Activated CD4-positive, alpha-beta T cell treated with anti-CD3 and anti-CD28 coated beads, Interleukin-2, amount 10 ng/mL, durations not matched to agents 7 days and 5 days (primary cell): ENCODE measurements at regions not wholly inside any gene's neighbourhood (a gene's known extent, or its start where the extent isn't known, plus 50 kb on each side); places are given as distances from the start of the nearest gene placed in this dataset.
"Not testable (repeated sequence)": the region's sequence is repeated elsewhere in the genome, so short reads cannot be mapped to it uniquely, and the experiment has no call there.

Experiments
- CTCF ChIA-PET: fragments of 350-600 bp; sonication (Branson Sonifier 250); formaldehyde crosslinking; loops from one replicate; lab custom pipeline; 2021; ENCODE audit warnings: antibody characterized with exemption; lab: Charles Lee
- POLR2A ChIA-PET: fragments of 350-600 bp; sonication (Branson Sonifier 250); formaldehyde crosslinking; loops from one replicate; lab custom pipeline; 2021; ENCODE audit warnings: antibody characterized with exemption; lab: Charles Lee
- DNase-seq: peaks from one replicate; pipeline ENCODE4 v3.0.0-alpha.2; 2020
- H3K27ac Mint-ChIP-seq: one replicate; pipeline ENCODE4 v1.8.0; 2021; ENCODE audit warnings: mild to moderate bottlenecking, moderate library complexity, mixed read lengths
- H3K27me3 Mint-ChIP-seq: one replicate; pipeline ENCODE4 v1.8.0; 2021; ENCODE audit warnings: mixed read lengths
- H3K36me3 Mint-ChIP-seq: one replicate; pipeline ENCODE4 v1.8.0; 2021; ENCODE audit warnings: low read depth, mixed read lengths
- H3K4me1 Mint-ChIP-seq: one replicate; pipeline ENCODE4 v1.8.0; 2021; ENCODE audit warnings: mixed read lengths
- H3K4me3 Mint-ChIP-seq: one replicate; pipeline ENCODE4 v1.8.0; 2021; ENCODE audit warnings: mild to moderate bottlenecking, moderate library complexity, mixed read lengths
- H3K9me3 Mint-ChIP-seq: one replicate; pipeline ENCODE4 v1.8.0; 2021; ENCODE audit warnings: mixed read lengths

DNA sequence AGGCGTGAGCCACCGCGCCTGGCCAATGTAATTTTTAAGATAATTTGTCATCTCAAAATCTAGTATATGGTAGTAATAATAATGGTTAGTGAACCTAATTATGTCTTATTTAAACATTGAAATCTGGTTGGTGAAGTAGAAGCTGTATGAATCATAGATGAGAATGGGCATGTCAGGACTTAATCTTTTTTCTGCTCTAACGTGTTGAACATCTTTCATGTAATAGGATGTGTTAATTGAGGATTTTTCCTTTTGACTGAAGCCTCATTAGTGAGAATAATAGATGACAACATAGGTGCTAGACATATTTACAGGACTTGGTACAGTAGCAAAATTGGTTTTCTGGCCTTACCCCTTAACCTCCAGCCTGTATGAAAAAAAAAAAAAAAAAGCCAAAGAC is 835.6 kb downstream of the IGSF11 start:
- no peak for DNase-seq
- ChIA-PET CTCF (no interaction called here), POLR2A (no interaction called here)
- Mint-ChIP-seq H3K27ac (no peak overlapping the region), H3K4me1 (no peaks in the 10 kb centered on the region), H3K27me3 (no peaks in the 10 kb centered on the region), H3K4me3 (no peak overlapping the region), H3K9me3 (peaks cover 25% of the 10 kb centered on the region), H3K36me3 (no peaks in the 10 kb centered on the region)

DNA sequence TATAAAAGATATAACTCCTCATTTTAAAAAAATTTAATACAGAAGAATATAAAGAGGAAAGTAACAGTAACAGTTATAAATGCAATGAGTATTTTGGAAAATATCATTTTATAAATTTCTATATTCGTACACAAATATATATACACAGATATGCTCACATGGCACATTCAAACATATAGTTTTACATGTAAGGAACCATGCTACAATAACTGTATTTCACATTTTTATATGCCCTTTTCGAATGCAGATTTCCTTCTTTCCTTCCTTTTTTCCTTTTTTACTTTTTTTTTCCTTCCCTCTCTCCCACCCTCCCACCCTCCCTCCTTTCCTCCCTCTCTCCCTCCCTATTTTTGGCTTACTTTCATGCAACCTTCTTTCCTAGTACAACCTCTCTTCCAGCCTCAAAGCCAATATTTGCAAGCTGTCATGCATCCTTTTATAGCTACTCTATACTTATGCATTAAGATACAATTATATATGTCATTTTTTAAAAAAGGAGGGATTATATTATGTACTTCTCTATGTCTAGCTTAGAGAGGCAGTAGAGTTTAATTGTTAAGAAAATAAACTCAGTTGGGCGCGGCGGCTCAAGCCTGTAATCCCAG is 830.5 kb downstream of the IGSF11 start:
- no peak overlapping the region for H3K4me3 Mint-ChIP-seq

DNA sequence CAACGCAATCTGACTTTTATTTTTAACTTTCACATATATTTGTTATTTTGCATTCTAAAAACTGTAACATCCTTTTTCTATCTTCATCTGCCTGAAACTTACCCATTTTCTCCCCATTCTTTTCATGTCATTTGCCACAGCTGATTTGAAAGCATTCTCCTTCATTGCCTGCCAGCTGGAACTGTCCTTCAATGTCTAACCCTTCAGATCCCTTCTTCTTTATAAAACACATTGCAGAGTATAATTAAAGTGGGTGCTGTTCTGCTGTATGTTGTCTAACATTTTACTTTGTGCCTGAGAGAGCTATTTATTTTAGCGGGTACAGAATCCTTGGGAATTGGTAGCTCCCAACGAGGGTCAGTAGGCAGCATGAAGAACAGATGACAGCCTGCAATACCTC is 827.4 kb downstream of the IGSF11 start:
- Mint-ChIP-seq H3K4me1 (no peaks in the 10 kb centered on the region), H3K4me3 (no peak overlapping the region), H3K27ac (no peak overlapping the region), H3K9me3 (peaks cover 5% of the 10 kb centered on the region), H3K27me3 (no peaks in the 10 kb centered on the region), H3K36me3 (no peaks in the 10 kb centered on the region)
- ChIA-PET CTCF (no interaction called here), POLR2A (no interaction called here)
- DNase-seq = no peak

More for the DNA sequence above, 830.5 kb downstream of the IGSF11 start:
- no peak for DNase-seq
- Mint-ChIP-seq H3K4me1 (no peaks in the 10 kb centered on the region), H3K36me3 (no peaks in the 10 kb centered on the region), H3K27me3 (no peaks in the 10 kb centered on the region), H3K27ac (no peak overlapping the region), H3K9me3 (peaks cover 13% of the 10 kb centered on the region)
- CTCF ChIA-PET = no interaction called here
- POLR2A ChIA-PET = no interaction called here

DNA sequence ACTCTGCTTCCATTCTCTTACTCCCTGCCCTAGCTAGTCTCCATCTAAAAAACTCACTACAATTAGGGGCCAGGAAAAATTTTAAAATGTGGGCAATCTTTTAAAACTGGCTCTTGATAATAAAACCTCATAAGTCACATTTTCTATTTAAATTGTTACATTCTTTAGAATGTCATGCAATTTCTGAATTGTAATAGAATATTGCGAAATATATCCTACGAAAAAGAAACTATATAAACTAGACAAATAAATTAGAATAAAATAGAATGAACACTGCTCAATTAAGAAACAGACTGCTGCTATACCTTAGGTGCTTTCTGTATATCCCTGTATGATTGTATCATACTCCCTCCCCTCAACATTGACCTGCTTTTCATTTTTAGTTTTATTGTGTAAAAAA is 826.0 kb downstream of the IGSF11 start:
- no peaks in the 10 kb centered on the region for H3K27me3 Mint-ChIP-seq
- H3K36me3 Mint-ChIP-seq = no peaks in the 10 kb centered on the region
- ChIA-PET CTCF (no interaction called here), POLR2A (no interaction called here)
- H3K9me3 Mint-ChIP-seq = peaks cover 5% of the 10 kb centered on the region
- no peaks in the 10 kb centered on the region for H3K4me1 Mint-ChIP-seq
- no peak overlapping the region for H3K4me3 Mint-ChIP-seq
- DNase-seq = no peak
- H3K27ac Mint-ChIP-seq = no peak overlapping the region

DNA sequence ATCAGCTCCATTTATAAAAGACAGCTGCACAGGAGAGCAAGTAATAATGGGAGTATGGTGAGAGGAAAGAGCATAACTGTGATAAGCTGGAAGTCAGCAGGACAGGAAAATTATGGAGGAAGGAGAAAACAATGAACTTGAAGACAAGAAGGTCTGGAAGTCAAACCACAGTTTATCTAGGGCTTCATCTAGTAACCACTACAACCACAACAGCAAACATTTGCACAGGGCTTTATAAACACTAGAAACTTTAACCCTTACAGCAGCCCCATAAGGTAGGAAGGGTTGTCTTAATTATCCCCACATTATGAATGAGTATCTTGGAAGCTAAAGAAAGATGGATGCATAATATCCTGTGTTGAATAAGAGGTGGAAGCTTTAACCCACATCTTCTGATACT is 820.8 kb downstream of the IGSF11 start:
- no peak for DNase-seq
- POLR2A ChIA-PET = no interaction called here
- Mint-ChIP-seq H3K27me3 (no peaks in the 10 kb centered on the region), H3K27ac (no peak overlapping the region), H3K4me3 (no peak overlapping the region), H3K4me1 (no peaks in the 10 kb centered on the region), H3K36me3 (no peaks in the 10 kb centered on the region), H3K9me3 (peaks cover 5% of the 10 kb centered on the region)
- CTCF ChIA-PET = no interaction called here

DNA sequence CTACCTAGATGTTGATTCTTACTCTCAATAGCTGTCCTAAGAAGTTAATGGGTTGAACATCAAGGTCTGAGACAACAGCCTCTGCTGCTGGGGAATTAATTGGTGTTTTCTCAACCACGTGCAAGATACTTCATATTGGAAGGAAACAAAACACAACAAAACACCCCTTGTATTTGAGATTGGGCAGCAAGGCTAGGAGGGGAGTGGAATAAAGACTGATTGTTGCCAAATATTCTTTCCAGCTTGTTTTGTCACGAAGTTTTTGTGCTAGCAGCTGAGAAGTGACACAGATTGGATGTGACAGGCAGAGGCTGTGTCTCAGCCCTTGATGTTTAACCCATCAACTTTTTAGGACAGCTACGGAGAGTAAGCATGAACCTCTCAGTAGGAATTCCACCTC is 808.4 kb downstream of the IGSF11 start:
- DNase-seq = no peak
- ChIA-PET POLR2A (no interaction called here), CTCF (no interaction called here)
- Mint-ChIP-seq H3K9me3 (peaks cover 5% of the 10 kb centered on the region), H3K27me3 (no peaks in the 10 kb centered on the region), H3K27ac (no peak overlapping the region), H3K4me1 (no peaks in the 10 kb centered on the region), H3K36me3 (no peaks in the 10 kb centered on the region), H3K4me3 (no peak overlapping the region)

DNA sequence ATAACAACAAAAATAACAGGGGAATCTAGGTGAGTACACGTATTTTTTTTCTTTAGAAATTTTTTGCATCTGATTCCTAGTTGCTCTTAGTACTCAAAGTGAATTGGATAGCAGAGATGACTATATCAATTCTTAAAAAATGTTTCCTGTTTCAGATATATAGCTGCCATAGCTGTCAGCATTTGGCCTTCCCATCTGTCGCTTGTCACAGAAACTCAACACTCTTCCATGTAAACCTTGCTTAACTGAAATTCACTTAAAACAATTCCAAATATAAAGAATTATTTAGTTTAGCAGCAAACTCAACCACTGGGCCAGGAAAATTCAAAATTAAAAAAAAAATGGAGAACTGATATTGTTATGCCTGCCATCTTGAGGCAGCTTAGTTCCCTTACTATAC is 807.5 kb downstream of the IGSF11 start:
- Mint-ChIP-seq H3K4me3 (no peak overlapping the region), H3K27me3 (no peaks in the 10 kb centered on the region), H3K4me1 (no peaks in the 10 kb centered on the region), H3K36me3 (no peaks in the 10 kb centered on the region), H3K9me3 (peaks cover 3% of the 10 kb centered on the region), H3K27ac (no peak overlapping the region)
- DNase-seq = no peak
- ChIA-PET CTCF (no interaction called here), POLR2A (no interaction called here)

DNA sequence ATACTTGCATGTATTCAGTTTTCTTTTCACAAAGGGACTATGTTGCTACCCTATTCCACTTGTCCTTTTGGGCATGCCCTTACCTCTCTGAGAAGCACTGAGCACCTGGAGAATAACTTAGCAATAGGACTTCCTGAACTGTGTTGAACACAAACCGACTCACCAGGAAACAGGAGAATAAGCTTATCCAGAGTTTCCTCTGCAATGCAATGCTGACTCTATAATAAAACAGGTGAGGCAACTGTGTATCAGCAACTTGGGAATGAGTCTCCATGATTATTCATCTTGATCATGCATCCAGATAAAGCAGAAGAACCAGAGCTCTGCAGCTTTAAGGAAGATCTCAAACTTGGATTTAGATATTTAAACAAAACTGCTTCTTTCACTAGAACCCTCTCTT is 806.5 kb downstream of the IGSF11 start:
- Mint-ChIP-seq H3K4me3 (no peak overlapping the region), H3K9me3 (peaks cover 4% of the 10 kb centered on the region), H3K36me3 (no peaks in the 10 kb centered on the region), H3K27ac (no peak overlapping the region), H3K4me1 (no peaks in the 10 kb centered on the region), H3K27me3 (no peaks in the 10 kb centered on the region)
- POLR2A ChIA-PET = no interaction called here
- DNase-seq = no peak
- CTCF ChIA-PET = no interaction called here

DNA sequence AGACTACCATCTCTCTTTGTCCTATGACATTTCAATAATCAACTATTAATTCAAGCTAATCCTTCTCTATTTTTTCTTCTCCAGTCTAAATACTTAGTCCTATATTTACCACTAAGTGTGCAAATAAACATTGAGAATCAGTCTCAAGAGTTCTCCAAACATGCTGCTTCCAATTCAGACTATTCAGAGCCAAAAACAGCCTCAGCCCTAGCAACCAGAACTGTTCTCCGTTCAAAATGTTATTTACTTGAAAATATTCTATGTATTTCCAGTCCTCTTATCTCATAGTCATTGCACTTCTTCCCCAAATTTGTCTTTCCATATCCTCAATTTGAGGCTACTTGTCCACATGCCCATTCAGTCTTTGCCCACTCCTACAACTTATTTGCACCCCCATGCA is 805.5 kb downstream of the IGSF11 start:
- Mint-ChIP-seq H3K4me3 (no peak overlapping the region), H3K36me3 (no peaks in the 10 kb centered on the region), H3K27me3 (no peaks in the 10 kb centered on the region), H3K4me1 (no peaks in the 10 kb centered on the region), H3K27ac (no peak overlapping the region), H3K9me3 (peaks cover 3% of the 10 kb centered on the region)
- no peak for DNase-seq
- POLR2A ChIA-PET = no interaction called here
- CTCF ChIA-PET = no interaction called here

DNA sequence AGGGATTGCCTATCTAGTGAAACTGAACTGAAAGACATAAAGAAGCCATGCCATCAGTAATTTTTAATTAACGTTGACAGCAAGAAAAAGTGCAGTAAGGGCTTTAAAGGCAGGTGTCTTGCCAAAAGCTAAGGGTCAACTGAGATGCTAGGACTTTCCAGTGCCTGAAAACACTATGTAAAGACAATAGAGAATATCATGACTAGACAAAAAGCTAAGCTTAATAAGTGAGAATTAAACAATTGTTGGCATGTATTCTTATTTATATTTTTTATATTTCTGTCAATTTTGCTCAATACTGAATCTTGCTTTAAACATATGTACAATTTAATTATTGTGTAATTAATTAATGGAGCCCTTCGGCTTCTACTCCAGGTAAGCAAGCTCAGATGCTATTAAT is 803.1 kb downstream of the IGSF11 start:
- DNase-seq = no peak
- no peaks in the 10 kb centered on the region for H3K4me1 Mint-ChIP-seq
- H3K36me3 Mint-ChIP-seq = no peaks in the 10 kb centered on the region
- H3K9me3 Mint-ChIP-seq = peaks cover 2% of the 10 kb centered on the region
- CTCF ChIA-PET = no interaction called here
- H3K4me3 Mint-ChIP-seq = no peak overlapping the region
- no peaks in the 10 kb centered on the region for H3K27me3 Mint-ChIP-seq
- POLR2A ChIA-PET = no interaction called here
- no peak overlapping the region for H3K27ac Mint-ChIP-seq

DNA sequence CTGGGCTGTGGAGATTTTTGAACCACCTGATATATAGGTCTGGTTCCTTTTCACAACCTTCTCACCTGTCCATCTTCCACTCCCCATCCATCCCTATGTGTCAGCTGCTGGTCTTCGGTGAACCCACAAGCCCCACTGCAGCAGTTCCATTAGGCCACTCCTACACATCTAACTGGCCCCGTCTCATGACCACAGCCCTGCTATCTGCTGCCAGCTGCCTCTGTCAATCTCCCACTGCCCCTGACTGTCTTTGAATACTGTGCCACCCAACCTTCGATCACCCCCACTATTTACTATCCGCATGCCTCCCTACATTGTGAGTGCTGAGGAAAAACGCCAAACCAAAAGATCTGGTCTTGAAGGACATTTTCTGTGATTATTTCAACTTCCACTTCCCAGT is 795.4 kb downstream of the IGSF11 start:
- Mint-ChIP-seq H3K27me3 (no peaks in the 10 kb centered on the region), H3K36me3 (no peaks in the 10 kb centered on the region), H3K4me1 (no peaks in the 10 kb centered on the region), H3K4me3 (no peak overlapping the region), H3K27ac (no peak overlapping the region), H3K9me3 (no peaks in the 10 kb centered on the region)
- no peak for DNase-seq
- POLR2A ChIA-PET = no interaction called here
- CTCF ChIA-PET = no interaction called here

DNA sequence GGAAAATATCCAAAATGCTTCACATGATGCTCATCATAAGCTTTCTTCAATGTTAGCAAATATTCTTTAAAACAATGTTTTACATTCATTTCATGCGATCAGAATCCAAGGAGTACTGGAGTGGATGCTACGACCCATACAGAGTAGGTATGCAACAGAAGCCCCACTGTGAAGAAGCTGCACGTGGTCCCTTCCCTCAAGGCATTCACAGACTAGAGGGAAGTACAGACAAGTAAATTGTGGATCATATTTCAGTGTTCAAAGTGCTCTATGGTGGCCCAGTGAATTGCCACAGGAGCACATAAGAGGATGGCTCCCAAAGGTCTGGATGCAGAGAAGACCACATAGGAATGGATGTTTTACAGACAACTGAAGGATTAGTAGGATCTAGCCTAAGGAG is 789.9 kb downstream of the IGSF11 start:
- no peak for DNase-seq
- no peaks in the 10 kb centered on the region for H3K27me3 Mint-ChIP-seq
- H3K9me3 Mint-ChIP-seq = no peaks in the 10 kb centered on the region

DNA sequence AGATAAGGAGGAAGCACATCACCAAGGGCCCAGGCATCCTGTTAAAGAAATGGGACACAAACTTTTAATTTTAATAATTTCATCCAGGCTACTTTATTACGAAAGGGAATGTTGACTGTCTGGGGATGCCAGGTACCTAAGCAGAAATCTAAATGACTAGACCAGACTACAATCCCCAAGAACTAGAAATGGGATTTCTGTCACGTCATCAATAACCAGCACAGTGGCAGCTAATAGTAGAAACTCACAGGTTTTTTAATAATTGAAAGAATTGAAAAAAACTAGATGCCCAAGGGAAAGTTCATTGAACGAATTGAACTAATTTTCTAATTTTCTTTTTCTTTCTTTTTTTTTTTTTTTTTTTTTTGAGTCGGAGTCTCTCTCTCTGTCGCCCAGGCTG is 789.3 kb downstream of the IGSF11 start:
- H3K36me3 Mint-ChIP-seq = no peaks in the 10 kb centered on the region
- H3K4me1 Mint-ChIP-seq = no peaks in the 10 kb centered on the region
- no peak for DNase-seq
- H3K9me3 Mint-ChIP-seq = no peaks in the 10 kb centered on the region
- ChIA-PET CTCF (no interaction called here), POLR2A (no interaction called here)
- no peaks in the 10 kb centered on the region for H3K27me3 Mint-ChIP-seq
- H3K27ac Mint-ChIP-seq = no peak overlapping the region
- no peak overlapping the region for H3K4me3 Mint-ChIP-seq

More for the DNA sequence above, 789.9 kb downstream of the IGSF11 start:
- no peaks in the 10 kb centered on the region for H3K4me1 Mint-ChIP-seq
- H3K4me3 Mint-ChIP-seq = no peak overlapping the region
- H3K36me3 Mint-ChIP-seq = no peaks in the 10 kb centered on the region
- ChIA-PET POLR2A (no interaction called here), CTCF (interaction anchor here (0.8 kb wide), 1 partner anchor 61 kb away, joined by 3 read pairs; no protein-coding TSS in a partner anchor)
- no peak overlapping the region for H3K27ac Mint-ChIP-seq

DNA sequence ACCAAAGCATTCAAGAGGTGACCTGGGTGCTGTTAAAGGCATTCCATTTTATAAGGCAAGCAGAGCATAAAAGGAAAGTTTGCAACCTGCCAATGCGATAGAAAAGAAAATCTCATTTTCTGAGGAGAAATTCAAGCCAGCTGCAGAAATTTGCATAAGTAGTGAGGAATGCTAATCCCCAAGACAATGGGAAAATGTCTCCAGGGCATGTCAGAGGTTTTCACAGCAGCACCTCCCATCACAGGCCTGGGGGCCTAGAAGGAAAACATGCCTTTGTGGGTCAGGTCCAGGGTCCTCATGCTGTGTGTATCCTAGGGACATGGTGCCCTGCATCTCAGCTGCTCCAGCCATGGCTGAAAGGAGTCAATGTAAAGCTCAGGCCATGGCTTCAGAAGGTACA is 775.8 kb downstream of the IGSF11 start:
- POLR2A ChIA-PET, H3K36me3 Mint-ChIP-seq, CTCF ChIA-PET, DNase-seq, H3K27ac Mint-ChIP-seq, H3K9me3 Mint-ChIP-seq, H3K4me1 Mint-ChIP-seq, H3K27me3 Mint-ChIP-seq, H3K4me3 Mint-ChIP-seq: not testable (repeated sequence)
